ENCODE measurements at regions not wholly inside any gene's neighbourhood (a gene's known extent, or its start where the extent isn't known, plus 50 kb on each side); places are given as distances from the start of the nearest gene placed in this dataset.

GRCh38 chr6:40936818-40937251 lies 102.2 kb downstream of the UNC5CL start:
- CTCF ChIA-PET (ENCODE audit: low intra/inter-chr PET ratio) = no interaction called here
- 0% methylated on average over 3 of the region's 3 CpGs for WGBS (ENCODE audit: insufficient coverage, low coverage, missing lambda C conversion rate)
- ATAC-seq = no peak

GRCh38 chr6:40933864-40934263 lies 105.2 kb downstream of the UNC5CL start:
- no peak overlapping the region for H3K4me3 ChIP-seq
- POLR2A ChIA-PET = interaction anchor here (0.6 kb wide), 1 partner anchor 75 kb away, joined by 3 read pairs; no protein-coding TSS in a partner anchor
- FAIRE-seq = no peak
- WGBS (ENCODE audit: insufficient coverage, low coverage, missing lambda C conversion rate) = 0% methylated on average over 5 of the region's 5 CpGs
- no peak overlapping the region for H2AFZ ChIP-seq (ENCODE audit: low read depth, low read length)
- no peak for DNase-seq (ENCODE audit: extremely low read depth in 1 of 4, low spot score in 3 of 4)
- H3K27ac ChIP-seq (ENCODE audit: extremely low read depth, low read depth, low read length) = no peak overlapping the region
- H3K9ac ChIP-seq (ENCODE audit: insufficient read depth in 1 of 2, low read depth in 2 of 2, low read length in 2 of 2) = no peak overlapping the region
- TF ChIP-seq RUNX1 (IDR thresholded peaks at IDR 0.05; ENCODE audit: low read depth) (no peak), HMG20A (CRISPR knock-in tag; conservative IDR thresholded peaks at IDR 0.05) (no peak), KHSRP (IDR thresholded peaks at IDR 0.05) (no peak), SIN3A (IDR thresholded peaks at IDR 0.05; ENCODE audit: borderline replicate concordance in 2 of 2, control insufficient read depth in 1 of 2, low read depth in 2 of 2, low read length in 2 of 2) (no peak), SAFB (IDR thresholded peaks at IDR 0.05; ENCODE audit: borderline replicate concordance, low read depth, low read length) (no peak), KDM2B (CRISPR knock-in tag; IDR thresholded peaks at IDR 0.05) (no peak), ETV6 (IDR thresholded peaks at IDR 0.05; ENCODE audit: borderline replicate concordance in 1 of 2, low read depth in 2 of 2, low read length in 1 of 2) (no peak), ETV6 (CRISPR knock-in tag; IDR thresholded peaks at IDR 0.05; ENCODE audit: borderline replicate concordance) (no peak), TRIM28 (IDR thresholded peaks at IDR 0.05) (no peak)
- CTCF ChIA-PET (ENCODE audit: low intra/inter-chr PET ratio) = no interaction called here
- no peaks in the 10 kb centered on the region for H3K9me1 ChIP-seq (ENCODE audit: control insufficient read depth, insufficient read depth, low read length)
- intact Hi-C loops (cut with micrococcal nuclease) (no loop called here), in situ Hi-C loops (cut with MboI) (no loop called here)
- H3K79me2 ChIP-seq (ENCODE audit: control insufficient read depth, insufficient read depth, low read length) = no peaks in the 10 kb centered on the region
- peaks cover 0 to 5% of the 10 kb centered on the region in 2 experiments; a peak in 2 of 5 replicates for H3K4me1 ChIP-seq (replicated peaks in 1 of 2; ENCODE audit: control insufficient read depth in 2 of 2, insufficient read depth in 2 of 2, low read length in 2 of 2)
- H3K9me3 ChIP-seq (replicated peaks; ENCODE audit: control insufficient read depth, insufficient read depth, low read depth, low read length) = no peaks in the 10 kb centered on the region
- ATAC-seq = no peak
- no peaks in the 10 kb centered on the region for H3K36me3 ChIP-seq (ENCODE audit: control insufficient read depth, insufficient read depth, low read length)
- 0 out of 2 replicates have a peak, but pooled peaks cover 5% of the 10 kb centered on the region for H4K20me1 ChIP-seq (replicated peaks; ENCODE audit: control insufficient read depth, insufficient read depth, low read length)
- H3K27me3 ChIP-seq (ENCODE audit: control insufficient read depth in 2 of 2, insufficient read depth in 2 of 2, low read length in 2 of 2) = peaks cover 16 to 30% of the 10 kb centered on the region in 2 experiments; a peak in 4 of 5 replicates
- H3K4me2 ChIP-seq (ENCODE audit: insufficient read depth, low read length) = no peak overlapping the region
- no TSS peak for BruUV-seq (replicated peaks)

More at GRCh38 chr6:40936818-40937251, 102.2 kb downstream of the UNC5CL start:
- no peaks in the 10 kb centered on the region for H3K4me1 ChIP-seq (replicated peaks in 1 of 2; ENCODE audit: control insufficient read depth in 2 of 2, insufficient read depth in 2 of 2, low read length in 2 of 2)
- H3K9me1 ChIP-seq (ENCODE audit: control insufficient read depth, insufficient read depth, low read length) = no peaks in the 10 kb centered on the region
- H3K9me3 ChIP-seq (replicated peaks; ENCODE audit: control insufficient read depth, insufficient read depth, low read depth, low read length) = no peaks in the 10 kb centered on the region
- POLR2A ChIA-PET = no interaction called here
- no peak overlapping the region for H3K9ac ChIP-seq (ENCODE audit: insufficient read depth in 1 of 2, low read depth in 2 of 2, low read length in 2 of 2)
- peaks cover 16 to 30% of the 10 kb centered on the region in 2 experiments for H3K27me3 ChIP-seq (ENCODE audit: control insufficient read depth in 2 of 2, insufficient read depth in 2 of 2, low read length in 2 of 2)
- FAIRE-seq (no peak), DNase-seq (ENCODE audit: extremely low read depth in 1 of 4, low spot score in 3 of 4) (no peak)
- no peak overlapping the region for H2AFZ ChIP-seq (ENCODE audit: low read depth, low read length)
- H3K4me3 ChIP-seq = no peak overlapping the region
- no peak overlapping the region for H3K4me2 ChIP-seq (ENCODE audit: insufficient read depth, low read length)
- no peaks in the 10 kb centered on the region for H3K79me2 ChIP-seq (ENCODE audit: control insufficient read depth, insufficient read depth, low read length)
- no TSS peak for BruUV-seq (replicated peaks)
- no peak overlapping the region for H3K27ac ChIP-seq (ENCODE audit: extremely low read depth, low read depth, low read length)
- TF ChIP-seq NR2C2 (CRISPR knock-in tag; IDR thresholded peaks at IDR 0.05) (no peak), NR2C2 (tag; IDR thresholded peaks at IDR 0.05) (no peak), ZNF232 (CRISPR knock-in tag; IDR thresholded peaks at IDR 0.05) (no peak), POU5F1 (IDR thresholded peaks at IDR 0.05; ENCODE audit: borderline replicate concordance, low read depth, low read length, partially characterized antibody) (no peak), PHTF2 (CRISPR knock-in tag; IDR thresholded peaks at IDR 0.05) (no peak), NEUROD1 (IDR thresholded peaks at IDR 0.05; ENCODE audit: borderline replicate concordance, low read depth, low read length, partially characterized antibody) (no peak), MAZ (CRISPR knock-in tag; conservative IDR thresholded peaks at IDR 0.05 in 1 of 2, IDR thresholded peaks at IDR 0.05 in 1 of 2) (no peak), POLR3G (IDR thresholded peaks at IDR 0.05; ENCODE audit: extremely low read depth, insufficient read length, insufficient replicate concordance) (no peak), ZFPM2 (CRISPR knock-in tag; IDR thresholded peaks at IDR 0.05) (no peak), ZNF780A (CRISPR knock-in tag; IDR thresholded peaks at IDR 0.05) (no peak), CHD1 (IDR thresholded peaks at IDR 0.05; ENCODE audit: low read length) (no peak)
- in situ Hi-C loops (cut with MboI) = no loop called here
- no peaks in the 10 kb centered on the region for H3K36me3 ChIP-seq (ENCODE audit: control insufficient read depth, insufficient read depth, low read length)
- intact Hi-C loops (cut with micrococcal nuclease) = no loop called here
- 0 out of 2 replicates have a peak, but pooled peaks cover 5% of the 10 kb centered on the region for H4K20me1 ChIP-seq (replicated peaks; ENCODE audit: control insufficient read depth, insufficient read depth, low read length)
